ENCODE measurements at regions not wholly inside any gene's neighbourhood (a gene's known extent, or its start where the extent isn't known, plus 50 kb on each side); places are given as distances from the start of the nearest gene placed in this dataset.

DNA sequence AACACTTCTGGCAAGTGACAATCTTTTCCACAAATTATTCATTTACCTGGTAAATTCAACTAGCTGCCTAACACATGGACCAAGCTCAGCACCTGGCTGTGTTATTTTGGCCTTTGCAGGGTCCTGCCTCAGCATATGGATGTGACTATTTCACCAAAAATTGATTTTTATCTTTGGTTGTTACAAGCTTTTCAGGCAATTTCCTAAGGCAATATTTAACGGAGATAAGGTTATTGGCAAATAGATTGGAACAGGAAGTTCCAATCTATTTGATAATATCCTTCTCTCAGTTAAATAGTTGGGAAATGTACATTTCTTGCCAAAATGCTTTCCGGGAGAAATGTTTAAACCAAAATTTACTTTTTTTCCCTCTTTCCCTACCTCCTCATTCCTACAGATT is 415.2 kb upstream of the SMARCA2 start:
- TF ChIP-seq REST (IDR thresholded peaks at IDR 0.05; ENCODE audit: low read depth) (no peak), CEBPB (IDR thresholded peaks at IDR 0.05) (no peak), TCF12 (IDR thresholded peaks at IDR 0.05; ENCODE audit: low read depth) (no peak), TEAD4 (IDR thresholded peaks at IDR 0.05) (no peak), MAX (IDR thresholded peaks at IDR 0.05) (no peak), TAF1 (IDR thresholded peaks at IDR 0.05; ENCODE audit: low read depth) (no peak), ZBTB7A (IDR thresholded peaks at IDR 0.05; ENCODE audit: low read depth) (no peak), FOXM1 (IDR thresholded peaks at IDR 0.05; ENCODE audit: borderline replicate concordance, low read depth) (no peak), USF1 (IDR thresholded peaks at IDR 0.05) (no peak), EP300 (IDR thresholded peaks at IDR 0.05; ENCODE audit: borderline replicate concordance) (no peak)
